Medulla oblongata (tissue), 1 donor: ENCODE measurements at regions not wholly inside any gene's neighbourhood (a gene's known extent, or its start where the extent isn't known, plus 50 kb on each side); places are given as distances from the start of the nearest gene placed in this dataset.
A peak's percentile ranks its signal among the peaks of the same experiment; 100 is the strongest.
"Not testable (repeated sequence)": the region's sequence is repeated elsewhere in the genome, so short reads cannot be mapped to it uniquely, and the experiment has no call there.

ENCODE experiments used
- DNase-seq: peaks from one replicate; pipeline ENCODE4 v3.0.0-alpha.2; 2015; ENCODE audit errors: extremely low spot score

GRCh38 chr5:39970117-39970798, 545.5 kb upstream of the DAB2 start:
- no peak for DNase-seq

- no peak for DNase-seq
These were observed 543.6 kb upstream of the DAB2 start for GRCh38 chr5:39968381-39968780.

GRCh38 chr5:39955156-39955555, 530.4 kb upstream of the DAB2 start:
- DNase-seq: no peak

- DNase-seq: no peak
These were observed 526.3 kb upstream of the DAB2 start for GRCh38 chr5:39951070-39951469.

GRCh38 chr5:39948867-39949468, 524.2 kb upstream of the DAB2 start:
- DNase-seq: peak; percentile 82

- DNase-seq: no peak
These were observed 523.6 kb upstream of the DAB2 start for GRCh38 chr5:39948341-39948740.

- no peak for DNase-seq
These were observed 522.9 kb upstream of the DAB2 start for GRCh38 chr5:39947657-39948056.

GRCh38 chr5:39946356-39947045, 521.7 kb upstream of the DAB2 start:
- no peak for DNase-seq

- no peak for DNase-seq
These were observed 521.1 kb upstream of the DAB2 start for GRCh38 chr5:39945870-39946269.

- no peak for DNase-seq
These were observed 519.0 kb upstream of the DAB2 start for GRCh38 chr5:39943811-39944210.

GRCh38 chr5:39942606-39943005, 517.8 kb upstream of the DAB2 start:
- no peak for DNase-seq

- DNase-seq: no peak
These were observed 516.6 kb upstream of the DAB2 start for GRCh38 chr5:39941416-39941815.

- no peak for DNase-seq
These were observed 510.1 kb upstream of the DAB2 start for GRCh38 chr5:39934830-39935229.

GRCh38 chr5:39933061-39933460, 508.3 kb upstream of the DAB2 start:
- DNase-seq: no peak

- no peak for DNase-seq
These were observed 503.9 kb upstream of the DAB2 start for GRCh38 chr5:39928709-39929108.

GRCh38 chr5:39919876-39920275, 495.1 kb upstream of the DAB2 start:
- no peak for DNase-seq

- DNase-seq: no peak
These were observed 488.1 kb upstream of the DAB2 start for GRCh38 chr5:39912906-39913305.

- DNase-seq: not testable (repeated sequence)
These were observed 482.6 kb upstream of the DAB2 start for GRCh38 chr5:39907267-39907951.

- no peak for DNase-seq
These were observed 481.4 kb upstream of the DAB2 start for GRCh38 chr5:39906146-39906545.

GRCh38 chr5:39905356-39905755, 480.6 kb upstream of the DAB2 start:
- DNase-seq: no peak

GRCh38 chr5:39902626-39903025, 477.8 kb upstream of the DAB2 start:
- DNase-seq: no peak

- no peak for DNase-seq
These were observed 474.0 kb upstream of the DAB2 start for GRCh38 chr5:39898731-39899130.

GRCh38 chr5:39896706-39897105, 471.9 kb upstream of the DAB2 start:
- no peak for DNase-seq
